Activated naive CD8-positive, alpha-beta T cell treated with anti-CD3 and anti-CD28 coated beads, Interleukin-2, amount 10 ng/mL, durations not matched to agents 7 days and 5 days (primary cell): ENCODE measurements at regions not wholly inside any gene's neighbourhood (a gene's known extent, or its start where the extent isn't known, plus 50 kb on each side); places are given as distances from the start of the nearest gene placed in this dataset.
"Not testable (repeated sequence)": the region's sequence is repeated elsewhere in the genome, so short reads cannot be mapped to it uniquely, and the experiment has no call there.

ENCODE experiments used
- ATAC-seq: fragments of 150-1000 bp; cut with Tn5 transposase; one replicate; pipeline ENCODE4 v1.10.0; 2021; ENCODE audit warnings: low read depth, moderate library complexity
- POLR2A ChIA-PET: fragments of 350-600 bp; sonication (Branson Sonifier 250); formaldehyde crosslinking; loops from one replicate; lab custom pipeline; 2021; ENCODE audit warnings: antibody characterized with exemption; lab: Charles Lee
- DNase-seq: peaks from one replicate; pipeline ENCODE4 v3.0.0; 2021
- H3K27ac Mint-ChIP-seq: one replicate; pipeline ENCODE4 v1.8.0; 2022; ENCODE audit warnings: mild to moderate bottlenecking, mixed read lengths
- H3K27me3 Mint-ChIP-seq: one replicate; pipeline ENCODE4 v1.8.0; 2022; ENCODE audit warnings: mild to moderate bottlenecking, moderate library complexity, mixed read lengths
- H3K36me3 Mint-ChIP-seq: one replicate; pipeline ENCODE4 v1.8.0; 2021; ENCODE audit warnings: mild to moderate bottlenecking, mixed read lengths
- H3K4me1 Mint-ChIP-seq: one replicate; pipeline ENCODE4 v1.8.0; 2021; ENCODE audit warnings: mixed read lengths
- H3K4me3 Mint-ChIP-seq: one replicate; pipeline ENCODE4 v1.8.0; 2022; ENCODE audit warnings: mild to moderate bottlenecking, moderate library complexity, mixed read lengths
- H3K9me3 Mint-ChIP-seq: one replicate; pipeline ENCODE4 v1.8.0; 2021; ENCODE audit warnings: mixed read lengths

GRCh38 chr11:69205743-69206612, 50.2 kb downstream of the SMIM38 start:
- Mint-ChIP-seq H3K9me3 (peaks cover 2% of the 10 kb centered on the region), H3K4me3 (no peak overlapping the region), H3K27ac (no peak overlapping the region), H3K36me3 (no peaks in the 10 kb centered on the region), H3K4me1 (no peaks in the 10 kb centered on the region), H3K27me3 (peaks cover 3% of the 10 kb centered on the region)
- POLR2A ChIA-PET = no interaction called here
- no peak for ATAC-seq
- no peak for DNase-seq

GRCh38 chr11:69206613-69206965, 50.9 kb downstream of the SMIM38 start:
- H3K4me1 Mint-ChIP-seq, H3K27ac Mint-ChIP-seq, DNase-seq, H3K9me3 Mint-ChIP-seq, H3K36me3 Mint-ChIP-seq, POLR2A ChIA-PET, ATAC-seq, H3K27me3 Mint-ChIP-seq, H3K4me3 Mint-ChIP-seq: not testable (repeated sequence)

- POLR2A ChIA-PET = no interaction called here
- H3K36me3 Mint-ChIP-seq = no peaks in the 10 kb centered on the region
- DNase-seq = no peak
- H3K4me3 Mint-ChIP-seq = no peak overlapping the region
- H3K4me1 Mint-ChIP-seq = peaks cover 3% of the 10 kb centered on the region
- H3K9me3 Mint-ChIP-seq = peaks cover 2% of the 10 kb centered on the region
- H3K27ac Mint-ChIP-seq = no peak overlapping the region
- peaks cover 12% of the 10 kb centered on the region for H3K27me3 Mint-ChIP-seq
- no peak for ATAC-seq
Observed at GRCh38 chr11:69207165-69207889, 51.6 kb downstream of the SMIM38 start.

DNA sequence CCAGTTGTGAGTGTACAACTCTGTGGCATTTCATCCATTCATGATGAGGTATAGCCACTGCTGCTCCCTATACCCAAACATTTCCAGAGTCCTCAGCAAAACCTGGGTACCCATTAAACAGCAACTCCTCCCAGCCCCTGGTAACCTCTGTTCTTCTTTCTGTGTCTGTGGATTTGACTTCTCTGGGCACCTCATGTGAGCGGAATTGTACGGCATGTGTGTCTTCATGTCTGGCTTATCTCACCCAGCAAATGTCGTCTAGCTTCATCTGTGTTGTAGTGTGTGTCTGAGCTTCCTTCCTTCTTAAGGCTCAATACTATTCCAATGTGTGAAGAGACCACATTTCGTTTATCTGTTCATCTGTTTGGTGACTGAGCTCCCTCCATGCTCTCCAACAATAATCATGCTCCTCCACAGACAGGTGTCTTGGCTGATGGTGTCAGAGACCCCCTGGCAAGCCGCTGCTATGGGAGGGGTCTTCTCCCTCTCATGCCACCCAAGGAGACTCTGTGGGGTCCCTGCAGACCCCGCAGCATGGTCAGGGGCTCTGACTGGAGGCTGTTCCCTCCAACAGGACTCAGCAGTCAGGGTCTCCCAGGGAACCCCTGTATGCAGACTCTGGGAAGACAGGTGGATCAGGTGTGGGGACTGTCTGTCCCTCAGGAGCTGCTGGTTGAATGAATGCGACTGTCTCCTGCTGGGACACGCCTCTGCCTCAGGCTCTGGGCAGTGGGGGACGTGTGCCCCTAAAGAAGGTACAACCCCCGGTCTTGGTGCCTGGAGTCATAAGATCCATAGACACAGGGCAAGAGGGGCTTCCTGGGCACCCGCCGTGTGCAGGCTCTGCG, 52.7 kb downstream of the SMIM38 start:
- POLR2A ChIA-PET = no interaction called here
- peaks cover 2% of the 10 kb centered on the region for H3K9me3 Mint-ChIP-seq

GRCh38 chr11:69209038-69209350, 53.3 kb downstream of the SMIM38 start:
- Mint-ChIP-seq H3K9me3 (peaks cover 2% of the 10 kb centered on the region), H3K36me3 (no peaks in the 10 kb centered on the region), H3K4me3 (no peak overlapping the region), H3K4me1 (peaks cover 3% of the 10 kb centered on the region), H3K27ac (no peak overlapping the region), H3K27me3 (peaks cover 15% of the 10 kb centered on the region)
- POLR2A ChIA-PET = no interaction called here
- no peak for DNase-seq
- ATAC-seq = no peak

More for the DNA sequence above, 52.7 kb downstream of the SMIM38 start:
- Mint-ChIP-seq H3K4me1 (peaks cover 3% of the 10 kb centered on the region), H3K27ac (no peak overlapping the region), H3K27me3 (peaks cover 15% of the 10 kb centered on the region), H3K36me3 (no peaks in the 10 kb centered on the region), H3K4me3 (no peak overlapping the region)
- DNase-seq (no peak), ATAC-seq (no peak)

- no peak overlapping the region for H3K27ac Mint-ChIP-seq
- no peak for DNase-seq
- ATAC-seq = no peak
- POLR2A ChIA-PET = no interaction called here
- no peak overlapping the region for H3K4me3 Mint-ChIP-seq
- peaks cover 2% of the 10 kb centered on the region for H3K9me3 Mint-ChIP-seq
- H3K36me3 Mint-ChIP-seq = no peaks in the 10 kb centered on the region
- H3K27me3 Mint-ChIP-seq = peaks cover 15% of the 10 kb centered on the region
- peaks cover 3% of the 10 kb centered on the region for H3K4me1 Mint-ChIP-seq
Observed at GRCh38 chr11:69209421-69210309, 53.9 kb downstream of the SMIM38 start.

GRCh38 chr11:69210310-69211035, 54.7 kb downstream of the SMIM38 start:
- ATAC-seq (no peak), DNase-seq (no peak)
- POLR2A ChIA-PET = no interaction called here
- Mint-ChIP-seq H3K27ac (no peak overlapping the region), H3K4me3 (no peak overlapping the region), H3K27me3 (peaks cover 15% of the 10 kb centered on the region), H3K9me3 (peaks cover 2% of the 10 kb centered on the region), H3K36me3 (no peaks in the 10 kb centered on the region), H3K4me1 (peaks cover 3% of the 10 kb centered on the region)

DNA sequence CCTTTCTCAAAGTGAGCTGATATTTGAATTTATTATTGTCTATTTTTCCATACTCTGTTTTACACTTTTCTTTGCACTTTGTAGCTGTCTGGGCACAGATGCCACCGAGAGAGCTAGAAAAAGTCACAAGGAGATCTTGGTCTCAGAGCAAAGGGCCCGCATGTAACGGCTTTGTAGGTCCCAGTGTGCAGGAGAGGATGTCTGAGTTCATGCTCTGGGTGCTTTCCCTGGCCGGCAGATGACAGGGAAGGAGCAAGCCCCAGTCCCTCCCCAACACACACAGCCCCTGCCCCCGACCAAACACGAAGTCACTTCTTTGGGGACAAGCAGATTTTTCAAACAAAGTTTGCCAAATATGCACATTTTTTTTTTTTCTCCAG, 55.8 kb downstream of the SMIM38 start:
- ATAC-seq = no peak
- POLR2A ChIA-PET = no interaction called here
- peaks cover 3% of the 10 kb centered on the region for H3K4me1 Mint-ChIP-seq

DNA sequence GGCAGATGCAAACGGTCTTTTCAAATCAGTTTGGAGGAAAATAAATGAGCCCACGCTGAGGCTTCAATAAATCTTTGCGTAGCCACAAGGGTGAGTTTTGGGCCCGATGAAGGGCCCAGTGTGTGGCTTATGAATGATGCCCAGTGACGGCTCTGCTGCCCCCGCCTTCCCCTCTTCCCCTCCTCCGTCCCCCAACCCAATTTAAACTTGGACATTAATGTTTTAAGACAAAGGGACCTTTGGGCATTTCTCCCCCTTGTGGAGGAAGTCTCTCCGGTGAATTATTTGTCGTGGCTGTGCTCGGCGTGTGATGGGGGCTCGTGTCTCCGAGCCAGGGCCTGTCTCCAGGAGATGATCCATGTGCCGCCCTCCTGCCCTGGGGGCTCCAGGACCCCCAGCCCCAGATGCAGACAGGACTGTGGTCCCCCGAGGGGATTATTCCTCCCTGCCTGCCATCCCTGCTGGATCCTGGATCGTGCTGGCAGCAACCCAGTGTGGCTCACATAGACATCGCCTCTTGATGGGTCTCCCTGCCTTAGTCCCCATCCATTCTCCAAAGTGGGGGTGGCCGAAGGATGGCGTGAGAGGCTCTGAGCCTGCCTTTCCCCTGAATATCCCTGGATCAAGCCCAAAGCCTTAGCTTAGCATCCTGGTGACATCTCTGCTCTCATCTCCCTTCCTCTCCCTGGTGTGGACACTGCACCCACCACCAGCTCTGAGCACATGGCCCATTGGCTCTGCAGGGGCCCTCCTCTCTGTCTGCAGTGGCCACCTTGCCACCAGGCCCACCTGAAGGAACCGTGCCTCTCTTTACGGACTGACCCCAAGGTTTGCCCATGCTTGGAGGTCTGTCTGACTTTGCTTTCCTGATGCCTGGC, 56.4 kb downstream of the SMIM38 start:
- H3K9me3 Mint-ChIP-seq = peaks cover 2% of the 10 kb centered on the region
- DNase-seq = no peak
- H3K27ac Mint-ChIP-seq = no peak overlapping the region
- peaks cover 3% of the 10 kb centered on the region for H3K4me1 Mint-ChIP-seq
- no peaks in the 10 kb centered on the region for H3K36me3 Mint-ChIP-seq
- ATAC-seq = no peak
- POLR2A ChIA-PET = no interaction called here
- peaks cover 15% of the 10 kb centered on the region for H3K27me3 Mint-ChIP-seq
- no peak overlapping the region for H3K4me3 Mint-ChIP-seq

More for the DNA sequence above, 55.8 kb downstream of the SMIM38 start:
- no peak for DNase-seq
- Mint-ChIP-seq H3K4me3 (no peak overlapping the region), H3K27ac (no peak overlapping the region), H3K27me3 (peaks cover 15% of the 10 kb centered on the region), H3K36me3 (no peaks in the 10 kb centered on the region), H3K9me3 (peaks cover 2% of the 10 kb centered on the region)

DNA sequence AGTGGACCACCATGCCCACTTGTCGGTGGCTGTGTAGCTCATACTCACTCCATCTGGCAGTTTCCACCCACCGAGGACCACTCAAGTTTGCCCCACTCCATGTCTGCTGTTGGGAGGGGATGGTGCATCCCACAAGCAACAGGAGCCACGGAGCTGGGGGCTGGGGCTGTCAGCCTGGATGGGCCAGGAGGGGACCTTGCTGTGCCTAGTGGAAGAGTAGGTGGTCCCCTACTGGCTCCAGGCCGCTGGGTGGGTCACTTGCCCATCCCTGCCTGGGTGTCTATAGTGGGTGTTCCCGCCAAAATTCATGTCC, 57.0 kb downstream of the SMIM38 start:
- peaks cover 3% of the 10 kb centered on the region for H3K4me1 Mint-ChIP-seq
- H3K27ac Mint-ChIP-seq = no peak overlapping the region
- ATAC-seq (no peak), DNase-seq (no peak)
- no peaks in the 10 kb centered on the region for H3K36me3 Mint-ChIP-seq
- peaks cover 2% of the 10 kb centered on the region for H3K9me3 Mint-ChIP-seq
- no peak overlapping the region for H3K4me3 Mint-ChIP-seq
- POLR2A ChIA-PET = no interaction called here
- H3K27me3 Mint-ChIP-seq = peaks cover 15% of the 10 kb centered on the region

DNA sequence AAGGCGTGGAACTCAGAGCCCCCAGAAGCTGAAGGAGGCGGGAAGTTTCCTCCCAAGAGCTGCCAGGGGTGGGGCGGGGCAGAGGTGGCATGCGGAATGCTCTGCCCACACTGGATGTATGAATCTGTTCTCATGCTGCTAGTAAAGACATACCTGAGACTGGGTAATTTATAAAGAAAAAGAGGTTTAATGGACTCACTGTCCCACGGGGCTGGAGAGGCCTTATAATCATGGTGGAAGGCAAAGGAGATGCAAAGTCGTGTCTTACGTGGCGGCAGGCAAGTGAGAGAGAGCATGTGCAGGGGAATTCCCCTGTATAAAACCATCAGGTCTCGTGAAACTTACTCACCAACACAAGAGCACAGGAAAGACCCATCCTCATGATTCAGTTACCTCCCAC, 57.6 kb downstream of the SMIM38 start:
- no peaks in the 10 kb centered on the region for H3K36me3 Mint-ChIP-seq
- DNase-seq (no peak), ATAC-seq (no peak)
- H3K27ac Mint-ChIP-seq = no peak overlapping the region
- H3K9me3 Mint-ChIP-seq = peaks cover under 1% of the 10 kb centered on the region
- H3K4me1 Mint-ChIP-seq = peaks cover 3% of the 10 kb centered on the region
- peaks cover 15% of the 10 kb centered on the region for H3K27me3 Mint-ChIP-seq
- H3K4me3 Mint-ChIP-seq = no peak overlapping the region
- POLR2A ChIA-PET = no interaction called here

GRCh38 chr11:69213964-69214363, 58.2 kb downstream of the SMIM38 start:
- Mint-ChIP-seq H3K27ac (no peak overlapping the region), H3K4me3 (no peak overlapping the region), H3K9me3 (no peaks in the 10 kb centered on the region), H3K27me3 (peaks cover 15% of the 10 kb centered on the region), H3K36me3 (no peaks in the 10 kb centered on the region), H3K4me1 (peaks cover 3% of the 10 kb centered on the region)
- POLR2A ChIA-PET = no interaction called here
- DNase-seq = no peak
- no peak for ATAC-seq
